Liver (tissue), 3 donors: ENCODE measurements at regions not wholly inside any gene's neighbourhood (a gene's known extent, or its start where the extent isn't known, plus 50 kb on each side); places are given as distances from the start of the nearest gene placed in this dataset.

Experiments
- ATF3 ChIP-seq: IDR thresholded peaks from 2 replicates; pipeline ENCODE4 v1.6.1; 2016; ENCODE audit warnings: antibody characterized with exemption
- CTCF ChIP-seq: fragments of 150-350 bp; IDR thresholded peaks from 2 replicates; pipeline ENCODE4 v1.5.1; 2017; ENCODE audit warnings: improper control_type of control experiment, low read depth, low read length; ENCODE audit not compliant: missing input control
- EGR1 ChIP-seq, 2 donors: IDR thresholded peaks; 2 replicates each; pipeline ENCODE4 v1.6.1; 2016 to 2018; ENCODE audit warnings: antibody characterized with exemption in 2 of 2, low read depth in 2 of 2
- MAX ChIP-seq: IDR thresholded peaks from 2 replicates; pipeline ENCODE4 v1.6.1; 2016; ENCODE audit warnings: antibody characterized with exemption
- REST ChIP-seq: IDR thresholded peaks from 2 replicates; pipeline ENCODE4 v1.6.1; 2016; ENCODE audit warnings: antibody characterized with exemption, mild to moderate bottlenecking
- SP1 ChIP-seq: IDR thresholded peaks from 2 replicates; pipeline ENCODE4 v1.6.1; 2018; ENCODE audit warnings: antibody characterized with exemption, mild to moderate bottlenecking
- TAF1 ChIP-seq: conservative IDR thresholded peaks from 2 replicates; pipeline ENCODE4 v1.6.1; 2016; ENCODE audit warnings: antibody characterized with exemption, mild to moderate bottlenecking
- YY1 ChIP-seq: IDR thresholded peaks from 2 replicates; pipeline ENCODE4 v1.6.1; 2016; ENCODE audit warnings: antibody characterized with exemption, mild to moderate bottlenecking
- donor health status: healthy.
- donor health status: healthy.

- TF ChIP-seq CTCF (no peak), YY1 (no peak), SP1 (no peak), TAF1 (no peak), ATF3 (no peak), MAX (no peak), EGR1 (IDR thresholded peaks at IDR 0.05; ENCODE audit: low read depth in 2 of 2) (no peak), REST (no peak)
Measured at GRCh38 chr11:23772081-23772480, 724.8 kb upstream of the LUZP2 start.
